ENCODE measurements at regions not wholly inside any gene's neighbourhood (a gene's known extent, or its start where the extent isn't known, plus 50 kb on each side); places are given as distances from the start of the nearest gene placed in this dataset.

GRCh38 chr2:36013064-36013463 lies 342.5 kb upstream of the CRIM1 start (continued):
- no peak for TF ChIP-seq RFX5 (IDR thresholded peaks at IDR 0.05; ENCODE audit: borderline replicate concordance, low read depth, low read length)
- no peak for TF ChIP-seq ATF2 (IDR thresholded peaks at IDR 0.05; ENCODE audit: low read length)
- no peak for TF ChIP-seq HDAC6 (IDR thresholded peaks at IDR 0.05; ENCODE audit: low read depth, low read length)
- no peak for TF ChIP-seq CHD2 (IDR thresholded peaks at IDR 0.05; ENCODE audit: low read length)
- no peak for TF ChIP-seq BCL11A (IDR thresholded peaks at IDR 0.05; ENCODE audit: low read depth in 2 of 2, low read length in 2 of 2)

Data from H1 (cell line).